Thoracic aorta (tissue), 2 donors: ENCODE measurements at regions not wholly inside any gene's neighbourhood (a gene's known extent, or its start where the extent isn't known, plus 50 kb on each side); places are given as distances from the start of the nearest gene placed in this dataset.

Experiments
- ATAC-seq: fragments of 150-250 bp; one replicate; pipeline ENCODE4 v1.8.0; 2017; ENCODE audit warnings: low read depth; ENCODE audit not compliant: insufficient number of reproducible peaks, low FRiP score
- DNase-seq: peaks from one replicate; pipeline ENCODE4 v3.0.0-alpha.2; 2020; ENCODE audit warnings: low spot score
- H3K27ac ChIP-seq, 2 donors: fragments of 200-600 bp; sonication (generic); 1 replicate in 1 of 2; 2 replicates in 1 of 2; pipeline ENCODE4 v1.5.1; 2016; ENCODE audit warnings: mild to moderate bottlenecking in 2 of 2, moderate library complexity in 2 of 2
- H3K27me3 ChIP-seq: fragments of 200-600 bp; sonication (generic); replicated peaks from 2 replicates; pipeline ENCODE4 v1.6.0; 2016; ENCODE audit warnings: mild to moderate bottlenecking; ENCODE audit not compliant: insufficient read depth
- H3K36me3 ChIP-seq: fragments of 200-600 bp; sonication (generic); one replicate; pipeline ENCODE4 v1.5.1; 2016
- H3K4me1 ChIP-seq, 2 donors: fragments of 200-600 bp; sonication (generic); 1 replicate in 1 of 2; 2 replicates in 1 of 2; pipeline versions ENCODE4 v1.5.1 to v1.6.0; 2016; ENCODE audit warnings: low read depth in 2 of 2, mild to moderate bottlenecking in 1 of 2; ENCODE audit not compliant: control insufficient read depth in 1 of 2
- H3K4me3 ChIP-seq: fragments of 200-600 bp; sonication (generic); 2 replicates; pipeline ENCODE4 v1.5.1; 2016; ENCODE audit warnings: mild to moderate bottlenecking
- H3K9me3 ChIP-seq: fragments of 200-600 bp; sonication (generic); 2 replicates; pipeline ENCODE4 v1.5.1; 2016
- TF ChIP-seq, protein P1 (sequence below): fragments of 200-600 bp; sonication (generic); IDR thresholded peaks from one replicate; pipeline ENCODE4 v1.5.1; 2019; ENCODE audit warnings: antibody characterized with exemption

DNA sequence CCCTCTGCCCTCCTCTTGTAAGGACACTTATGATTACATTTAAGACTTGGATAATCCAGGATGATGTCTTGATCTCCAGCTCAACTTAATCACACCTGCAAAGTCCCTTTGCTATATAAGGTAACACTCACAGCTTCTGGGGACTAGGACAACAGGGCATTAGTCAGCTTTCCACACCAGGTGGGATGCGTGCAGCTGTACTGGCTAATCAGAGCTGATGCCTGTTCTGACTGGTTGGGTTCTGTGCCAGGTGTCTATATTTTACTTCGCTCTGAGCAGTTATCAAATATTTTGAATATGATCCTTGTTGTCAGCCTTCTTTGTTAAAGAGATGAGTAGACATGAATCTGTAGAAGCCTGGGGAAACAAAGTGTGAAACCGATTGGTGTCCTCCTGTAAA lies 115.5 kb upstream of the ATP8B1 start:
- TF ChIP-seq, protein P1, sequence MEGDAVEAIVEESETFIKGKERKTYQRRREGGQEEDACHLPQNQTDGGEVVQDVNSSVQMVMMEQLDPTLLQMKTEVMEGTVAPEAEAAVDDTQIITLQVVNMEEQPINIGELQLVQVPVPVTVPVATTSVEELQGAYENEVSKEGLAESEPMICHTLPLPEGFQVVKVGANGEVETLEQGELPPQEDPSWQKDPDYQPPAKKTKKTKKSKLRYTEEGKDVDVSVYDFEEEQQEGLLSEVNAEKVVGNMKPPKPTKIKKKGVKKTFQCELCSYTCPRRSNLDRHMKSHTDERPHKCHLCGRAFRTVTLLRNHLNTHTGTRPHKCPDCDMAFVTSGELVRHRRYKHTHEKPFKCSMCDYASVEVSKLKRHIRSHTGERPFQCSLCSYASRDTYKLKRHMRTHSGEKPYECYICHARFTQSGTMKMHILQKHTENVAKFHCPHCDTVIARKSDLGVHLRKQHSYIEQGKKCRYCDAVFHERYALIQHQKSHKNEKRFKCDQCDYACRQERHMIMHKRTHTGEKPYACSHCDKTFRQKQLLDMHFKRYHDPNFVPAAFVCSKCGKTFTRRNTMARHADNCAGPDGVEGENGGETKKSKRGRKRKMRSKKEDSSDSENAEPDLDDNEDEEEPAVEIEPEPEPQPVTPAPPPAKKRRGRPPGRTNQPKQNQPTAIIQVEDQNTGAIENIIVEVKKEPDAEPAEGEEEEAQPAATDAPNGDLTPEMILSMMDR: no peak

DNA sequence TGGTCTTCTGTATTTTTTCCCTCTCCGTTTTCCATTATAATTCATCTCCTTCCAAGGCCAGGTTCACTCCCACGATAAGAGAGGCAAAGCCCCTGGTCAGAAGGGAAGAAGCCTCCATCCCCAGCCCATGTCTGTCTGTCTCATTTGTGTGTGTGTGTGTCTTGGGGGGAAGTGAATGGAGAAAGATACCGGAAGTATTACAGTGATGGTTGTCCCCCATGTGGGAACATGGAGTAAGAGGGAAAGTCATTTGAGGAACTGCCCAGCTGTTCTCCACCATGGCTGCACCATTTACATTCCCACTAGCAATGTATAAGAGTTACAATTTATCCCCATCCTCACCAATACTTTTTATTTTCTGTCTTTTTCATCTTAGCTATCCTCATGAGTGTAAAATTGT lies 113.6 kb upstream of the ATP8B1 start:
- ATAC-seq: no peak

More for the DNA sequence above, 115.5 kb upstream of the ATP8B1 start:
- no peaks in the 10 kb centered on the region for H3K27me3 ChIP-seq
- no peak overlapping the region for H3K4me3 ChIP-seq
- no peaks in the 10 kb centered on the region for H3K4me1 ChIP-seq
- DNase-seq (no peak), ATAC-seq (no peak)
- H3K36me3 ChIP-seq: no peaks in the 10 kb centered on the region
- no peaks in the 10 kb centered on the region for H3K9me3 ChIP-seq
- H3K27ac ChIP-seq: no peak overlapping the region

DNA sequence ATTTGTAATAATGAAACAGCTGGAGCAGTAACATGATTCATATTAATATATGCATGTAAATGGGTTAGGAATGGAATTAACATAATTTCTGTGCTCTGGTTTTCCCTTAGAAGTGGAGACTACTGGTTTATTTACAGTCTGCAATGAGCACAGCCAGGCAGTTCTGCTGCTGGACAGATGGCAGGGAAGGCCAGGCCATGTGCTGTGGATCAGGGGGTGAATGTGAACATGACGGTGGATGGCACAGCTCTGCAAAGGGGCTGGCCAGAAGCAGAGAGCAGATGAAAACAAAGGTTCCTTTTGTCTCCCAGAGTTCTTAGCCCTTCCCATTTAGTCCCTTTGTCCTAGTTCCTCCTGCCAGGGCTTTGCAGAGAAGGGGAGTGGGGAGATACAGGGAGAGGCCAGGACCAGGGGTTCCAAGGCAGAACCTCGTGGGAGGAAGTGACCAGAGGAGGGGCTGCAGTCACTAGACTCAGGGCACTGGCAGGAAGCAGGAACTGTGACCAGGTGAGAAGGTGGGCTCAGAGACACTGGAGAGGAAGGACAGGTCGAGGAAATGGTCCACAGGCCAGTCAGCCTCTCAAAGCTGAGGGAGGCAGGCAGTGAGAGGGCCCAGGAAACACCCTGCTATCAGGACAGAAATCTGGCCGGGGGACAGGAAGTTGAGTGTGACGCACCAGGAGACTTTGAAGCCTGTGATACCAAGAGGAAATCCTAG lies 112.9 kb upstream of the ATP8B1 start:
- Histone ChIP-seq H3K27me3 (no peaks in the 10 kb centered on the region), H3K4me3 (no peak overlapping the region), H3K27ac (no peak overlapping the region), H3K9me3 (no peaks in the 10 kb centered on the region), H3K4me1 (no peaks in the 10 kb centered on the region), H3K36me3 (no peaks in the 10 kb centered on the region)
- ATAC-seq: no peak
- no peak for DNase-seq
- TF ChIP-seq, protein P1: no peak

More for the DNA sequence above, 113.6 kb upstream of the ATP8B1 start:
- Histone ChIP-seq H3K36me3 (no peaks in the 10 kb centered on the region), H3K27ac (no peak overlapping the region), H3K9me3 (no peaks in the 10 kb centered on the region), H3K4me3 (no peak overlapping the region), H3K27me3 (no peaks in the 10 kb centered on the region), H3K4me1 (no peaks in the 10 kb centered on the region)
- TF ChIP-seq, protein P1: no peak
- no peak for DNase-seq

DNA sequence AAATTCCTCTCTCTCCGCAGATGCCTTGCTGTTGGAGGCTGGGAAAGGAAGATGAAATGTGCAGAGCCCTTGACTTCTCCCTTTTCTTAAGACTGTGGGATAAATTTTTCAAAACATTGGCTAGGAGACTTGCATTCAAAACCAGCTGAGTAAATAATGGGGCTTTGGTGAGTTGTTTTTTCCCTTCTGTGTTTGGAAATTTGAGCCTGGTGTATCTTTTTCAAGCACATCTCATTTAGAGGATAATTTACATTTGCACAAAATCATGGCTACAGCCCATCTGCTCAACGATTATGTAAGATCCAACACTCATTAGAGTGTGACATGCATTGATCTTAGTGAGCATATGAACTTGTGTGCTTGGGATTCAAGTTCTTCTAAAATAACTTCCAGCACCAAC lies 112.1 kb upstream of the ATP8B1 start:
- ATAC-seq (no peak), DNase-seq (no peak)
- Histone ChIP-seq H3K27ac (no peak overlapping the region), H3K27me3 (no peaks in the 10 kb centered on the region), H3K9me3 (no peaks in the 10 kb centered on the region), H3K4me3 (no peak overlapping the region), H3K36me3 (no peaks in the 10 kb centered on the region), H3K4me1 (no peaks in the 10 kb centered on the region)
- TF ChIP-seq, protein P1: no peak

DNA sequence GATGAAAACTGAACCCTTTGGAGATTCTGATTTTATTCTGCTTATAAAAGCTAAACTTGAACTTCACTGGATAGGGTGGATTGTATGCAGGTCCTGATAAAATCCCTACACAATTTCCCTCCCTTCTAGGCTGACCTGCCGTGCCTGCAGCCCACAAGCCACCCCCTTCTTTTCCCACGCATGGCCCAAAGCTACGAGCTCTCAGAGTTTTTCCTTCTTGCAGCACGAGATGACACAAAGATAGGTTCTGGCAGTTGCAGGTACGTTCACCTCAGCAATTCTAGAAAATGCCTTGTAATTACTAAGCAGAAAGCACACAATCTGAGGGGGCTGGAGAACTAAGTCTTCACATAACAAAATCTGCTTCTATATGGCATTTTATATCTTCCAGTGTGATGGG lies 110.6 kb upstream of the ATP8B1 start:
- no peak for ATAC-seq
- no peaks in the 10 kb centered on the region for H3K27me3 ChIP-seq
- H3K36me3 ChIP-seq: no peaks in the 10 kb centered on the region
- H3K9me3 ChIP-seq: no peaks in the 10 kb centered on the region
- no peak overlapping the region for H3K4me3 ChIP-seq
- no peak for DNase-seq
- H3K4me1 ChIP-seq: no peaks in the 10 kb centered on the region
- TF ChIP-seq, protein P1: no peak
- H3K27ac ChIP-seq: no peak overlapping the region
